HG02852 (cell line): ENCODE measurements at regions not wholly inside any gene's neighbourhood (a gene's known extent, or its start where the extent isn't known, plus 50 kb on each side); places are given as distances from the start of the nearest gene placed in this dataset.
A peak's percentile ranks its signal among the peaks of the same experiment; 100 is the strongest.
"Not testable (repeated sequence)": the region's sequence is repeated elsewhere in the genome, so short reads cannot be mapped to it uniquely, and the experiment has no call there.

Experiments used
- ATAC-seq: cut with Tn5 transposase; IDR thresholded peaks from one replicate; pipeline ENCODE4 v1.9.1; 2021; ENCODE audit warnings: mild to moderate bottlenecking, moderate library complexity; ENCODE audit not compliant: unreplicated experiment

DNA sequence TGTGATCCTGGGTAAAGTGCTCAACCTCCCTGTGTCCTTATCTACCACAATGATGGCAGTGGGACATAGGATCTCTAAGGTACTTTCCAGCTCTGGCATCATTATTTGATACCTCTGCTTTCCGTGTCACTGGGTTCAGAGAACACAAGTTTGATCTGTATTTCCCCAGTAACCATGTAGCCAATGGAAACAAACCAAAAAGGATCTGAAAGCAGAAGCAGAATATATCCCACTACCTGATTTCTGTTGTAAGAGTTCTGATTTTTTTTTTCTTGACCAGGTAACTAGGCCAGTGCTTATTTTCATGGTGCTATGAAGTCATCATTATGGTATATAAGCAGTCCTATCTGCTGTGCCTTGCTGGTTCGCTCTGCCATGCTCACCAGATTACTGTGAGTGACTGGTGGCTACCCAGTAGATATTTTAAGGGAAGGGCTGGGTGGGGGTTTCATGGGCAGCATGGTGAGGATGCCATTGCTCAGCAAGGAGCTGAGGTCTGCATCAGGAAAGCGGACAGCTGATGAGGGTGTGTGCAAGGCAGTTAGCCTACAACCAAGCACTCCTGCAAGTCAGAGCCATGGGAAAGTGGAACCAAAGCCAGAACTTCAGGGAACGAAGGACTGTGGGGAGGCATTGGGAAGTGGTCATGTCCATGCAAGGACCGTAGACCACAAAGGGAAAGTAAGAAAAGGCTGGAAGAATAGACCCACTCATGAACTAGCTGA, 104.9 kb upstream of the EDEM3 start:
- peak; percentile 48 for ATAC-seq

DNA sequence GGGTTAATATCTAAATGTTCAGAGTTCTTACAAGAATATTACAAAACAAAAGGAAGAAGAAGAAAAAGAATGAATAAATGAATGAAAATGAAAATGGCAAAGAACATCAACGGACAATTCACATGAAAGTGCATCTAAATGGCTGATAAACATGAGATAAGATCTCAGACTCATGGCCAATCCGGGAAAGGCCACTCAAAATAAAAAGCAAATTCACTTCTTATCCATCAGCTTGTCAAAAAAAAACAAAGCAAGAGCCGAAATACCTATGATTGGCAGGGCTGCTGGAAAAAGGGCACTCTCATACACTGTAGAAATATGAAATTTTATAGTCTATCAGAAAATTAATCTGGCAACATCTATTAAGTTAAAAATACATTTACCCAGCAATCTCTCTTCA, 103.6 kb upstream of the EDEM3 start:
- no peak for ATAC-seq

GRCh38 chr1:184854496-184855140, 100.0 kb upstream of the EDEM3 start:
- ATAC-seq: no peak

DNA sequence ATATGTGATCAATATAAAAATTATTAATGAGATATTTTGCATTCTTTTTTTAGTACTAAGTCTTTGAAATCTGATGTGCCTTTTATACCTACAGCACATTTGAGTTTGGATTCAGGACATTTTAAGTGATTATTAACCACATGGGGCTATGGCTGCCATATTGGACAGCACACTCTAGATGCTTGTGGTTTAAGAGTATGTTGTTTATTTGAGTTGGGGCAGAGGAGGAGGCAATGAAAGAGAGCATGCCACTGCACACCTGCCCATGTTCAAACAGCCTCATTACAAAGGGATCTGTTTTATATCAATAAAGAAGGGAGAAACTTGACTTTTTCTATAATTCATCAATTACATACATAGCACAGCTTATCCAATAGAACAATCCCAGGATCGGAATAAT, 99.4 kb upstream of the EDEM3 start:
- no peak for ATAC-seq

- no peak for ATAC-seq
Observed at GRCh38 chr1:184851822-184852746, 97.4 kb upstream of the EDEM3 start.

DNA sequence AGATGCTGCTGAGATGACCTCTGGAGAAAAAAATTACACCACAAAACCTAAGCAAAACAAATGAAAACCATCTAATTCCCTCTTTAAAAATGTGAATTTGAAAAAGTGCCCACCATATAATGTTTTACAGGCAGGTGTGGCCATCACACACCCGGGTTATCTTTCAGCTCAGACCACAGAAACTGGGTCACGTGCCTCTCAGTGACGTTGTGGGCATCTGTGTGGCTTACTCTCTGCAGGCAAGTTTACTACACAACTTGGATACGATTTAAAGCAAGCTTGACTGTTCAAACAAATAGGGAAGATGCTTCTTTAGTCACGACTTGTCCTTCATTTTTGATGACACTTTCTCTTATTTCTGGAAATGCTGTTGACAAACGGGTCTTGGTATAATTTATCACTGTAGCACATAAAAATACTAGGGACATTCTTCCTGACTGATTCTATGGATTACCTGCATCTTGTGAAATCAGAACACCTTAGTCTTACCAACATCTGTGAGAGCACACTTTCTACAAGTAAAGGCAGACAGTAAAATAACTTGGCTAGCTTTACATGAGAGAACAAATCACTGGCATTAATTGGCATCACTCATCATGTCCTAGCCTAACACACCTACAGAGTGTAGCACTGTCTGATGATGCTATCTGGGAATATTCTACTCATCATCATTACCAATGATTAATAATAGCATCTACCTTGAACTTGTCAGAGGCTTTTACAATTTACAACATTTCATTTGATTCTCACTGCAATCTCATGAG, 89.3 kb upstream of the EDEM3 start:
- ATAC-seq: peak; percentile 98

GRCh38 chr1:184840596-184840995, 85.9 kb upstream of the EDEM3 start:
- no peak for ATAC-seq

DNA sequence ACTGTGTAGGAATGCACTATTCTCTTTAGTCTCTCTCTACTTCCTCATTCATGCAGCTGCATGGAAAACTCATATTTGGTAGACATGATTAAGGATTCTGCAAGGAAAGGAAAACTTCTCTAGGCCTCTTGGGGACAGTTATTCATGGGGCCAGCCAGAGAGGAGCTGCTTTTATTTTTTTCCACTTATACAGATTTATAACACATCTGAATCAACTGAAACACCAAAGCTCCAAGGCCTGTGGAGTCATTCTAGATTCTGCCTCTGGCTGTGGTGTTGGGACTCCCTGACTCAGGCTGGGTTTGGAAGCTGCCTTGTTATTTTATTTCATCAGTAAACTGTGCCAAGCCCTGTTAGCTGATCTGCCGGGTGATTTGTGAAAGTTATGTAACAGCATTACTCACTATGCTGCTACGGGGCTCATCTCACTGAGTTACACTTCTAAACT, 83.9 kb upstream of the EDEM3 start:
- ATAC-seq: no peak

- ATAC-seq: no peak
Observed at GRCh38 chr1:184836934-184837895, 82.6 kb upstream of the EDEM3 start.

GRCh38 chr1:184836141-184836540, 81.5 kb upstream of the EDEM3 start:
- no peak for ATAC-seq

- ATAC-seq: not testable (repeated sequence)
Observed at GRCh38 chr1:184833994-184834393, 79.3 kb upstream of the EDEM3 start.

DNA sequence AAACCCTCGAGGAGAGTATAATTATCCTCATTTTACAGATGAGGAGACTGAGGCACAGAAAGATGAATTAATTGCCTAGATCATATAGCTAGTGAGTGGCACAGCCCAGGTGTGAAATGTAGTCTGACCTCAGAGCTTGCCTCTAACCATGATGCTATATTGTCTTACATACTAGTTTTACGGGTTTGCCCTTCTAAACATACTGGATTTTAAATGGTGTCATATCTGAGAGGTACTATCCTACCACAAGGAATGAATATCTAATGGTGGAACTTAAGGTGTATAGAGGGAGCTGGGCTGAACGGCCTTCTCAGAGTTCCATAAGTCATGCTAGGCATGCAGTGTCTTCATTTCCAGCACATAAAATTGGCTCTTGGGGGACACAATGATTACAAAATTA, 77.9 kb upstream of the EDEM3 start:
- ATAC-seq: no peak

- not testable (repeated sequence) for ATAC-seq
Observed at GRCh38 chr1:184829496-184829895, 74.8 kb upstream of the EDEM3 start.

- no peak for ATAC-seq
Observed at GRCh38 chr1:184828369-184828717, 73.7 kb upstream of the EDEM3 start.

GRCh38 chr1:184827600-184828368, 73.1 kb upstream of the EDEM3 start:
- ATAC-seq: no peak

DNA sequence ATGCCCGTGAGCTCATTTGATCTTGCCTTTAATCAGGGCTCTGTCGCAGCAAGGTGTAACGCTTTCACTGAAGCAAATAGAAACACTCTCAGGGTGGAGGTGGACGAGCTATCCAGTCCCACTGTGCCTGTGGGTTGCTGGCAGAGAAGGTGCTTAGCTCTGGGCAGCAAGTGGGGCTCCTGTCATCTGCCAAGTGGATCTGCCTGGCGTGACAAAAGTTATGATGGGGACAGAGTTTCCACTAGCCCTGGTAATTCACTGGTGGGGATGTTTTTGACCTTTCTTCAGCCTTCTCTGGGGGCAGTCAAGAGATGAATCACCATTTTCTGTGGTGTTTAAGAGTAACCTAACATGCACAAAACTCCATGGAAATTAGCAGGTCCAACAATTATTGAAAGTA, 71.3 kb upstream of the EDEM3 start:
- no peak for ATAC-seq

GRCh38 chr1:184825571-184825970, 70.9 kb upstream of the EDEM3 start:
- ATAC-seq: no peak

- ATAC-seq: no peak
Observed at GRCh38 chr1:184824691-184825323, 70.1 kb upstream of the EDEM3 start.

- ATAC-seq: no peak
Observed at GRCh38 chr1:184823080-184823479, 68.4 kb upstream of the EDEM3 start.
